HPDE6-E6E7 (cell line): ENCODE measurements at regions not wholly inside any gene's neighbourhood (a gene's known extent, or its start where the extent isn't known, plus 50 kb on each side); places are given as distances from the start of the nearest gene placed in this dataset.
A peak's percentile ranks its signal among the peaks of the same experiment; 100 is the strongest.

ENCODE experiments used
- DNase-seq: peaks from one replicate; pipeline ENCODE4 v3.0.0; 2011; ENCODE audit warnings: missing footprints; ENCODE audit errors: extremely low spot score

- DNase-seq = no peak
These were observed 255.5 kb upstream of the FN1 start for GRCh38 chr2:215691346-215691745.

DNA sequence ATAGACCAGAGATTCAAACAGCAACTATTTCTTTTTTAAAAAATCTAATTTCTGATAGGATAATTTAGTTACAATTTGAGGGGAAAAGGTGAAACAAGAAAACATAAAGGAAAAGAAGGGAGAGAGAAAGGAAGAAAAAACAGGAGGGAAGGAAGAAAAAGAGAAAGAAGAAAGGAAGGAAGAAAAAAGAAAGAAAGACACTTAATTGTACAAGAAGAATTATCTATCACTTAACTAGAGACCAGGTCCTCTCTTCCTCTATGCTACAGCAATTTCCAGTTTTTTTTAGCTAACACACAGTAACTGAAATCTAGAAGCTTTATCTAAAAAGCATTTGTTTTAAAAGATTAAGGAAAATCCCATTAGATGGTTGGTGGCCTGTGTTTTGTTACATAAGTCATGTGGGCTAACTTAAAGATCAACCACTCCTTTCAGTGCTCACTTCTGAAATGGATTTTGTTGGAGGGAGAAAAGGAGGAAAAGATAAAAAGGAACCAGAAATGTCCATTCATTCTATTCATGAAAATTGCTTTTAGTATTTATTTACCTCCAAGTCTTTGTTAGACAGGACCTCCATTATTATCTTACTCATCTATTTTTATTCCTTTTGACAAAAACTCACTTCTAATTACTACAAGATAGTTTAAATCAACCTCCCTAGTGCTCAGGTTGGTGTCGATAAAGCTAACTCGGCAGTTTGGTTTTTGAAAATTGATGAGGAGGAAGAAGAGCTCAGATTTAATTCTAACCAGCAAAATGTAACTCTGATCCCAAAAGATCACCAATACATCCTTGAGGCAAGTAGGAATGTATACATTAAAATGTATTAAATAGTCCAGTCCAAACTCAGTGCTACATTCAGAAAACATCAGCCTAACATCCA lies 251.5 kb upstream of the FN1 start:
- no peak for DNase-seq

- DNase-seq = no peak
These were observed 249.5 kb upstream of the FN1 start for GRCh38 chr2:215685238-215685990.

DNA sequence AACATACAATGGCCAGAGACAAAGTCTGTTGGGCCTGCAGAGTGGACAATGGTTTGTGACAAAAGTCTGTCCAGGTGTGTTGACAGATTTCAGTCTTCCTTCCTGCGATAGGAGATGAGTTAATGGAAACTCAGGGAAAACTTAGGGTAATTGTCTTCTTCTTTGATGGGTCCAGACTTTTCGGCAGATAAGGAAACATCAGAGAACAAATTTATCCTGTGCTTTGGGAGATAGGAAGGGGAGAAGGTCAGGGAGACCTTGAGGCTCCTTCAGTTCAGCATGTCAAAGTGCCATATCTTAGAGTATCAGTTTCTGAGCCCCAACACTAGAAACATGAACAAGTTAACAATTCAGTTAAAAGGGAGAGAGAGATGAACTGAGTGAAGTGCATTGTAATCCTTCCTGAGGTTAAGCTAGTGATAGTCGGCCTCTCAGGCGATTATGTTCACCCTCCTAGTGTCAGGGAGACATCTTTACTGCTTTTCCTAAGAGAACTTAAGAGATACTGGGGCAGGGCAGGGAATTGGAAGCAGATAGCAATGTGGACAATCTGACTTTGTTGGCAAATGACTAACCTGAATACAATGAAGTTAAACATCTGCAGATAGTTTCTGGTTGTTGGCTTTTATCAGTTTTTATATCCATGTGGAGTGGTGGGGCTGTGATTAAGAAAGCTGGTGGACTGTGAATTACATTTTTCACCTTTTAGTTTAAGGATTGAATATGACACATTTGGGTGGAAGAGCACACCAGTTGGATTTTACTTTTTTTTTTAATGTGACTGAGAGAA lies 248.8 kb upstream of the FN1 start:
- DNase-seq = no peak

- DNase-seq = no peak
These were observed 247.4 kb upstream of the FN1 start for GRCh38 chr2:215683295-215683694.

GRCh38 chr2:215681799-215682596 lies 246.1 kb upstream of the FN1 start:
- no peak for DNase-seq

DNA sequence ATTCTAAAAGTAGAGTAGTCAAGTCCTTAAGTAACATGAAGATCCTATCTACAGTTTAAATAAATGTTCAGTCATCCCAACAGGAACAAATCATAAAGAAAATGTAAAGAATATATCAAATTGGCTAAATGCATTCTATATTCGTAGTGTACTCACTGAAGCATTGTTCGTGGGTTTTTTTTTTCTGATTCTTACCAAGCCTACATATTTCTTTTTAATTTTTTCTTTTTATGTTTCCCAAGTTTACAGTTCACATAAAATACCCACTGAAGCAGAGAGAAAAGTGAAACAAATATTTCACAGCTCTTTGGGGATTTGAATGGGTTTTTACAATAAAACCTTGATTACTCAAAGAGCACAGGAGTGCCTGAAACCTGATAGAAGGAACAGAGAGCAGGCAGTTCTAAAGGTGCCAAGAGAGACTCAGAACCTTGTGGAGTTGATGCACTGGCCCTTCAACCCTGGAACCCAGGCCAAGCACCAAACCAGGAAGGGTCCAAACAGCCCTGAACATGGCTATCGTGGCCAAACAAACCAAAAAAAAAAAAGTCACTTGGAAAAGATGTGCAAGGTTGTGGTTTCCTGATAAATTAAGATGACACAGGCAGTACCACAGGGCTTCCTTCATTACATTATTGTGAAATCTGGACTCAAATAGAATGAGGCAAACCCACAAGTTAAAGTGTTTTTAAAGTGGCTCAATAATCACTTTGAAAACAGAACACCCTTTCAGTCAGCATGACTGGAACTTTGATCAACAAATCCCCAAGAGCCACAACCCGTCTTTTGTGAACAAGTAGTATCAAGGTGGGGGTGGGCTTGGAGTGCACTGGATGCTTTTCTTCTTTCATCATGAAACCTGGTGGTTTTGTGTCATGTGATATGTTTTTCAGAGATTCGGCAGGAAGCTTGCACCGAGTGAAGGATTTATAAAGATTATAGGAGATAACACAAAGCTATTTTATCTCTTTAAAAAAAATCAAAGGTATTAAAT lies 245.0 kb upstream of the FN1 start:
- no peak for DNase-seq

DNA sequence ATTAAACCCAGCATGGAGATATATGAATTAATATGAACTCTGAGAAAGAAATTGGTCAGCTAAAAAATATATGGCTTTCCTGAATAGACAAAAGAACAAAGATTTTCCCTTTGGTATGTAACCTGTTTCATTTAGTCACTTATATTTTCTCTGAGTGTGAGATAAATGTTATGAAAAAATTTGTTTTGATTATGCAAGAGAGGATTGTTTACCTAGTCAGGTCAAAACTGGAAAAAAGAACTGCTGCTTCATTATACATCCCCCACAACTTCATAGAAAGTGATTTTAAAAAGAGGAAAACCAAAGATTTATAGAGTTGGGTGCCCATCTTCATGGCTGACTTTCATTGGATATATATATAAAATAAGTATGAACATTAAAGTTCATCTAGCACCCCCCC lies 242.2 kb upstream of the FN1 start:
- DNase-seq = no peak

- DNase-seq = no peak
These were observed 241.6 kb upstream of the FN1 start for GRCh38 chr2:215677481-215677880.

- DNase-seq = no peak
These were observed 236.5 kb upstream of the FN1 start for GRCh38 chr2:215672406-215672805.

GRCh38 chr2:215671691-215672090 lies 235.8 kb upstream of the FN1 start:
- DNase-seq = no peak

DNA sequence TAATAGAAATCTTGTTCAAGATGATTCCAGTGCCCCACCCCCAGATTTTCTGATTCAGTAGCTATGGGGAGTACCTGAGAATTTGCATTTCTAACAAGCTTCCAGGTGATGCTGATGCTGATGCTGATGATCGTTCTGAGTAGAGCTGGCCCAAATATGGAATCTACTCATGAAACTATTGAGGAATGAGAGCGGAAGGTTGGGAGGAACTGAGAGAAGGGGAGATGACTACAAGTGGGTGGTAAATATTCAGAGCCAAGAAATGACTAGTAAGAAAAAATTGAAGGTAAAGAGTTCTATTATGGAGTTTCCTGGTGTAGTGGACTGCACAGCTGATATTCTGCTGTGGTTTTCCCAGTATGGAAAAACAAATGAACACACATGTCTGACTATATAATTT lies 235.4 kb upstream of the FN1 start:
- DNase-seq = no peak

DNA sequence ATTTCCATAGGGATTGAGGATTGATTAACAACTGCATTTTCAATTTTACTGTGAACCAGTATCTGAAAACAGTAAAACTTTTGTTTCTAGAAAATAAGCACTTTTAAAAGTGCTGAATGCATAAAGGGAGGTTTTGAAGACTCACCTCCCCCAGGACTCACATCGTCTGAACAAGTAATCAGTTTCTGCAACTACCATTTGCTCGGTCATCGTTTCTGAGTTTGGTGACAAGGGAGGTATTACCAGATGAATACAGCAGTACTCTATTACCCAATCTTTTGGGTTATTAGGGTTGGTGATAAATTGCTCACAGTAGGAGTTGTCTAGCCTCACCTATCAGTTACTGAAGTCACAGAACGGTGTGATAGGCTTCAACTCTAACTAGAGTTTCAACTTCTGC lies 234.5 kb upstream of the FN1 start:
- no peak for DNase-seq

DNA sequence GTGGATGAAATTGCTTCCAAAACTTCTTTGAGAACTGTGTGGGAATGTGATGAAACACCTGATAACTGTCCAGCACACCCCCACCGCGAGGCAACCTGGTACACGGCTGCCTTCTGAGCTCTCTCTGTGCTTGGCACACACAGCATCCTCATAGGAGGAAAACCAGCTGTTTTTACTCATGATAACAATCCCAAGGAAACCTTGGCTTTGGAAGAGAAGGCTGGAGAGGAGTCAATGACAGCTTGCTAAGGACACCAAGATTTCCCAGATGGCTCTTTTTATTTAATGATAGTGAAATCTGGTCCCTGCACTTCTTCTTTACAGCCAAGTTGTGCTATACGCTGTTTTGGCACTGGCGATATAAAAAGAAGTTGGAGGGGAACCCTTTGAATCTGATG lies 232.5 kb upstream of the FN1 start:
- no peak for DNase-seq

DNA sequence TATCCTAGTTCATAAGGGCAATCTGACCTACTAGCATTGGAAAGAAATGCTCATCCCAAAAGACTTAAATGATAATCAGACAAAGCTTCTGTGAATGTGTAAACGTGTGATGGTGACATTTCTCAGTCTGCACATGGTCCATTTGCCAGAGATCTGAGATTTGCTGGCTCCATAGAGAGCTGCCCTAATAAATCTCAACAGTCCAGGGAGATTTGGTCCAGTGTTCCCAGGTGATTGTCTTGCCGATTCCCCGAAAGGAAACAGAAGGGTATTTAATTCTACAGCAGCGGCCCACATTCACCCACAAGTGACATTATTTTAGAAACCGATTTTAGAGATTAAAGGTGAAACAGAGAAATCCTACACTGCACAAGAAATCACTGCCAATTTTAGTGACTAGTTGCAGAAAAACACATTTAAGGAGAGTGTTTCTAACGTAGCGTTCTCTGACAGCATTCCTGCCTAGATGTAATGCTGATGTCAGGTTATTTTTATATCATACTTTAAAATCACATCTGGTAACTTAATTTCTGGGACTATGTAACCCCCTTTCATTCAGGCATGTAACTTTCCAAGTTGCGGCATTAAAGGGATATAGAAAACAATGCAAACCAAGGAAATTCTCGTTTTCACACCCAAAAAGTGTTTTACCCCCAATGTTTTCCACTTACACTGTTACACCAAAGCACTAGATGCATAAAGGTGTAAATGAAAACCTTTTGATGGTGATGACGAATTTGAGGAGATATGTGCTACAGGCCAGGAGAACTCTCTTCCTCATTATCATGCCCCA lies 231.9 kb upstream of the FN1 start:
- DNase-seq = no peak

GRCh38 chr2:215664847-215665525 lies 229.1 kb upstream of the FN1 start:
- peak; percentile 87 for DNase-seq

DNA sequence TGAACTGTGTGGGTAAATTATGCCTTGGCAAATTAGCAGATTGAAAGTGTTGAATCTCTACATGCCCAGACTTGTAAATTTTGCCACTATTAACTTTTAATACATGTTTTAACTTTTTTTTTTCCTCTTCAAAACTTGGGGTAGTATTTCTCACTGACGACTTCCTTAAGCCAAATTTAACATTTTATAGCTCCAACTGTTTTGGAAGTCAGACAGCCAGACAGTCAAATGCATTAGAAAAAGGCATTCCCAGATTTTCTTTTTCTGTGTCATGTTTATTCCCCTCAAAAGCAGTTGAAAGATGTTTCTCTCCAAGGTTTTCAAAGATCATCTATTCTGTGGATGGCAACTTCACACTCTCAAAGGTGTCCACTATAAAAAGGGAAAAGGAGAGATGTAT lies 226.8 kb upstream of the FN1 start:
- DNase-seq = no peak

- DNase-seq = no peak
These were observed 224.8 kb upstream of the FN1 start for GRCh38 chr2:215660687-215661086.

DNA sequence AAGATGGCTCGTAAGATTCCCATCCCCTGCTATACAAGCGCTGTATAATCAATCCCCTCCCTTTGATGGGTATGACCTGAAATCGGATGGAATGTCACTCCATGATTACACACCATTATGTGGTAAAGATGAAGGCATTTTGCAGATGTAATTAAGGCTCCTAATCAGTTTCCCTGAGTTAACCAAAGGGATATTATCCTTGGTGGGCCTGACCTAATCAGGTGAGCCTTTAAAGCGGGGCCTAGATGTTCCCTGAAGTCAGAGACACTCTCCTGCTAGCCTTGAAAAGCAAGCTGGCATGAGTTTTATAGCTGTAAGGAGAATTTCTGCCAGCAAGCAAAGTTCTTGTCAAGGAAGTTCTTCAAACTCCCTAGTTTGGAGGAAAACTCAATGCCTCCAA lies 223.8 kb upstream of the FN1 start:
- DNase-seq = no peak
